LNCAP (cell line): ENCODE measurements at regions not wholly inside any gene's neighbourhood (a gene's known extent, or its start where the extent isn't known, plus 50 kb on each side); places are given as distances from the start of the nearest gene placed in this dataset.

ENCODE experiments used
- TF ChIP-seq, protein P1 (sequence below): fragments of 450-650 bp; IDR thresholded peaks from 2 replicates; pipeline ENCODE4 v1.5.1; 2017; ENCODE audit warnings: mild to moderate bottlenecking

DNA sequence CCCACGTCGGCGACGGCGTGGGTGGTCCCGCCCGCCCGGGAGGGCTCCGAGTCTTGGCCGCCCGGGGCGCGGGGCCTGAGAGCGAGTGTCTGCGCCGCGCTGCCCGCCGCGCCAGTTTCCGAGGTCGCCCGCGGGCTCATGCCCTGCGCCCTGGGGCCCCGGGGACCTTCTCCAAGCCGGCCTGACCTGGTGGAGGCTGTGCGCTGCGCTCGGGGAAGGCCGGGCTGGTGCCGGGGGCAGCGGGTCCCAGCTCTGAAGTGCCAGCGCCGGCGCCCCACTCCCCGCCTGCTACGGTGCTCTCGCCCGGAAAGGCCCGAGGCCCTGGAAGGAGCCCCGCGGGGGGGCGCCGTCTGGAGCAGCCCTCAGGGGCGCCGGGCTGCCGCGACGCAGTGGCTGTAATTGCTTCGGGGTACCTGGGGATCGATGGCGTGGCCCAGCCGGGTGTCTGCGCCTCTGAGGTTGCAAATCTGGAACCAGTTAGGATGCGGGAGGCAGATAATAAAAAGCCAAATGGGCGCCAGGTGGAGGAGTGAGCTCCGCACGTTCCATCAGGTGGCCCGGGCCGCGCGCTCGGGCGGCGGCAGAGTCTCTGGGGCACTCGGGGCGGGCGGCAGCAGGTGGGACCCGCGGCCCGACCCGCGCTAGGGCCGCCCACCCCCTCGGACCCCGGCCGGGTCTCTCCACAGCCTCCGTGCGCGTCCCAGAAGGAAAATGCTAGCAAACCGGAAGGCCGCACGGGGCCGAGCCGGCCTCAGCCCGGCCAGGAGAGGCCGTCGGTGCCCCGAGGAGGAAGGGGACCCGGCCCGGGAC is 102.3 kb upstream of the DIO3 start:
- TF ChIP-seq, protein P1, sequence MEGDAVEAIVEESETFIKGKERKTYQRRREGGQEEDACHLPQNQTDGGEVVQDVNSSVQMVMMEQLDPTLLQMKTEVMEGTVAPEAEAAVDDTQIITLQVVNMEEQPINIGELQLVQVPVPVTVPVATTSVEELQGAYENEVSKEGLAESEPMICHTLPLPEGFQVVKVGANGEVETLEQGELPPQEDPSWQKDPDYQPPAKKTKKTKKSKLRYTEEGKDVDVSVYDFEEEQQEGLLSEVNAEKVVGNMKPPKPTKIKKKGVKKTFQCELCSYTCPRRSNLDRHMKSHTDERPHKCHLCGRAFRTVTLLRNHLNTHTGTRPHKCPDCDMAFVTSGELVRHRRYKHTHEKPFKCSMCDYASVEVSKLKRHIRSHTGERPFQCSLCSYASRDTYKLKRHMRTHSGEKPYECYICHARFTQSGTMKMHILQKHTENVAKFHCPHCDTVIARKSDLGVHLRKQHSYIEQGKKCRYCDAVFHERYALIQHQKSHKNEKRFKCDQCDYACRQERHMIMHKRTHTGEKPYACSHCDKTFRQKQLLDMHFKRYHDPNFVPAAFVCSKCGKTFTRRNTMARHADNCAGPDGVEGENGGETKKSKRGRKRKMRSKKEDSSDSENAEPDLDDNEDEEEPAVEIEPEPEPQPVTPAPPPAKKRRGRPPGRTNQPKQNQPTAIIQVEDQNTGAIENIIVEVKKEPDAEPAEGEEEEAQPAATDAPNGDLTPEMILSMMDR = no peak

DNA sequence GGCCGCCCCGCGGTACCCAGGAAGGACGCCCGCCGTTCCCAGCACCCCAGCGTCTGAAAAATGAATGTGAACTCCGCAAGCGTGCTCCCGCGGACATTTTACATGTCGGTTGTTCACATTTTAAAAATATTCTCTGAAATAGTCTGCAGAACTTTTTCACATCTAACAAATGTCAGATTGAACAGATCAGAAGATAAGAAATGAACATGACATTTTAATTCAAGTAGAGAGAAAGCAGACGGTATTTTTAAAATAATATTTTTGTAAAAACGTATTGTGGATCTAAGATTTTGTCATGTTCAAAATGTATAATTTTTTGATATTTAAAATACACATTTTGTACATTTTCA is 101.8 kb upstream of the DIO3 start:
- TF ChIP-seq, protein P1 = no peak

DNA sequence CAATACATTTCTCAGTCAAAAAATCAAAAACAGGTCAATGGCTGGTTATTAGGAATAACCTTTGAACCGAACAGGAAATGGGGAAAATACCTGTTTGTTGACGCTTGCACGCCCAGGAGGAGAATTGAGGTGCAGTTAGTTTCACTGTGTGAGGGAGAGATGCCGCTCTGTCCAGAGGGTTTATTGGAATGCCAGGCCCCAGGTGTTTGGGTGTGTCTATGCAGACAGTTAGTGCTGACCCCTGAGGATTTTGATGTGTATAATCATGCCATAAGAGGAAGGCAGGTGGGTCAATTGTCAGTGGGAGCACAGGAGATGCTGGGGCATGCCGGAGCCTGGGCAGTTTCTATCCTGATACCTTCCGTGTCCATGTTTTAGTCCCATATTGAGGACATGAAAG is 100.8 kb upstream of the DIO3 start:
- TF ChIP-seq, protein P1 = no peak

DNA sequence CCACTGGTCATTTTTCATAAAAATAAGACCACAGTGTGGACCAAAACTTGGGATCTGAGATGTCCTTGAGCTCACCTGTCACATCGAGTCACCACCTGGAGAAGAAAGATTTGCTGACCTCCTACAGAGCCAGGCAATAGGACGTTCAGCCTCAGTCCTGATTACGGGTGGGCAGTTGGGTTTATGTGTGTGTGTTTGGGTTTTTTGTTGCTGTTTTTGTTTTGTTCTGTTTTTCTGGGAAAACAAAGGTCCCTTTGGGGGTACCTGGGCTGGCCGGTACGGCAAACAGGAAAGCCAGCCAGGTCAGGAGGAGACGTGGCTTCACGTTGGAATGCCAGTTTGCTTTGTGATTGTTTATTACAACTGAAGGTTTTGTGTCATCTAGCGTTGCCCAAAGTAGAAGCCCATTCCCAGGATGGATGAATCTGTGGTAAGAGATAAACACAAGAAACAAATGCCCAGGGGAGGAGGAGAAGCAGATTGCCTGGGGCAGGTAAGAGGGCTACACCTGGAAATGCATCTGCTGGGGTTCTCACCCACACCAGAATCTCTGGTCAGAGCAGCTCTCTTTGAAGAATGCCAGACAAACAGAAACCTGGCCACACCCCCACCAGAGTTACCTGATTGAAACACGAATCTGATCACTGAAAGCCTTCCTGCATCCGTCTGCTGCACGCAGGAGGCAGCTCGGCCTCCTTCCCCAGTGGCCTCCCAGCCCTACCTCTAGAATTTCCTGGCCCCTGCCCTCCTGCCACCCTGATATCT is 100.1 kb upstream of the DIO3 start:
- TF ChIP-seq, protein P1 = no peak

DNA sequence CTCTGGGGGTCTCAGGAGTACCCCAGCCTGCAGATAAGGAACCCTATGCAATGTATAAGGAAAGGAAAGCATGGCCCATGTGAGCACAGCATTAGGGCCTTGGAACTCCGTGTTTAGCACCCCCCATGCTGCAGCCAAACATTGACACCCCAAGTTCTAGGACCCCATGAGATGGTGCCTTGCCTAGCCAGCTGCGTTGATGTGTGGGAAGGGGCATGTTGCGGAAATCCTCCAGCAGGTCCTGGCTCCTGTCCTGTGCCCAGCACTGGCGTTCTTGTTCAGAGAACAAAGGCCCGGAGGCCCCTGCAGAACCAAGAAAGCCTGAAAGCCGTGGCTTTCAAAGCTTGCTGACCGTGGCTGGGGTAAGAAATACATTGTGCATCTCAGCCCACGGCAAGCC is 99.4 kb upstream of the DIO3 start:
- TF ChIP-seq, protein P1 = no peak

DNA sequence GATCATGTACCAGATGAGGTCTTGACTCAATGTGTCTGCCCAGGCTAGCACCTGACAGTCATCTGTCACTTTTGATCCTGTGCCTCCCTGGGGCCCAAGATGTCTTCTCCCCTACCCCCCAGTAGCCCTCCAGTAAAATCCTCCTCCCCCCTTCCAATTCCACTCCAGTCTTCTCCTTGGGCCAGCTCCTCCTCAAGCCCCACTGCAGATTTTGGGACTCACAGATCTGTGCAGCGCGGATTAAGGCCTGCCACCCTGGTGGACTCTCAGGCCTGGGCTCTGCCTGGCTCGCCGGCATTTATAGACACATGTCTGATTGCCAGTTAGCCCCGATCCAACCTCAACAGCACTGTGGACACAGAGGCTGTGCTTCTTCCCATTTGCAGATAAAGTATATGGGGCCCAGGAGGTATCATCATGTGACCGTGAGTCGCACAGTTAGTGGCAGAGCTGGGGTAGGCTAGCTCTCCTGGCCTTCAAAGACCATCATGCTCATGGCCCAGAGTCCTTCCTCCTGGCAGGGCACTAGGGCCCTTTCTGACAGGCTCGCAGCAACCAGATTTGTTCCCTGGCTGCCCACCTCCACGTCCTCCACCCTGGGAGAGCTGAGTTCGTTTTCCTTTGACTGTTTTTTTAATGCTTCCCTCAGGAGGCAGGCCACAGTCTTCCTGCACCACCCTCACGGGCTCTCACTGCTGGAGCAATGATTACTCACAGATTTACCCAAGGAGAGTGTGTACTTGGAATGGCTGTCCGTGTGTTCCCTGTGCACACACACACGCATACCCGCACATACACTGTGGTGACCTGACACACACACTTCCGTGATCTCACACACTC is 98.3 kb upstream of the DIO3 start:
- TF ChIP-seq, protein P1 = no peak

DNA sequence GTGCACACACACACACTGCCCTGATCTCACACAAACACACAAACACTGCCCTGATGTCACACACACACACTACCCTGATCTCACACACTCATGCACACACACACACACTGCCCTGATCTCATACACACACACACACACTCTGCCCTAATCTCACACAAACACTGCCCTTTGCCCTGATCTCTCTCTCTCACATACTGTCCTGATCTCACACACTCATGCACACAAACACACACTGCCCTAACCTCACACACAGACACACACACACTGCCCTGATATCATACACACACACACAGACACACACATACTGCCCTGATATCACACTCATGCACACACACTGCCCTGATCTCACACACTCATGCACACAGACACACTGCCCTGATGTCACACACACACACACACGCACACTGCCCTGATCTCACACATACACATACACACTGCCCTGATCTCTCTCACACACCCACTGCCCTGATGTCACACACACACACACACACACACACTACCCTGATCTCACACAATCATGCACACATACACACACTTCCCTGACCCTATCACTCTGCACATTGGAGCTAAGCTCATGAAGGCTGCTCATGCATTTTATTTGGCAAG is 97.6 kb upstream of the DIO3 start:
- TF ChIP-seq, protein P1 = no peak
